HUES64 (cell line): ENCODE measurements at regions not wholly inside any gene's neighbourhood (a gene's known extent, or its start where the extent isn't known, plus 50 kb on each side); places are given as distances from the start of the nearest gene placed in this dataset.

Source experiments
- H3K27ac ChIP-seq: 2 replicates; pipeline ENCODE4 v1.7.0; 2013; ENCODE audit warnings: low read depth, low read length, inconsistent platforms
- H3K27me3 ChIP-seq: 2 replicates; pipeline ENCODE4 v1.6.1; 2013; ENCODE audit warnings: mild to moderate bottlenecking, low read length; ENCODE audit not compliant: insufficient read depth
- H3K36me3 ChIP-seq: 2 replicates; pipeline ENCODE4 v1.6.1; 2013; ENCODE audit warnings: mild to moderate bottlenecking, low read length; ENCODE audit not compliant: insufficient read depth
- H3K4me1 ChIP-seq: 2 replicates; pipeline ENCODE4 v1.6.1; 2013; ENCODE audit warnings: mild to moderate bottlenecking, low read length, moderate library complexity; ENCODE audit not compliant: insufficient read depth
- H3K4me3 ChIP-seq: 2 replicates; pipeline ENCODE4 v1.5.1; 2013; ENCODE audit warnings: mild to moderate bottlenecking, low read length, moderate library complexity
- H3K9ac ChIP-seq: 2 replicates; pipeline ENCODE4 v1.6.1; 2013; ENCODE audit warnings: mild to moderate bottlenecking, low read depth, low read length
- H3K9me3 ChIP-seq: 2 replicates; pipeline ENCODE4 v1.6.1; 2013; ENCODE audit warnings: low read depth, low read length; ENCODE audit not compliant: insufficient read depth
- whole genome bisulfite sequencing: fragments of 150-250, 120-280 bp; methylation state at CpG from one replicate; pipeline ENCODE4 v1.1.7; 2013; ENCODE audit warnings: missing lambda C conversion rate; 5-methylcytosine and 5-hydroxymethylcytosine counted together

DNA sequence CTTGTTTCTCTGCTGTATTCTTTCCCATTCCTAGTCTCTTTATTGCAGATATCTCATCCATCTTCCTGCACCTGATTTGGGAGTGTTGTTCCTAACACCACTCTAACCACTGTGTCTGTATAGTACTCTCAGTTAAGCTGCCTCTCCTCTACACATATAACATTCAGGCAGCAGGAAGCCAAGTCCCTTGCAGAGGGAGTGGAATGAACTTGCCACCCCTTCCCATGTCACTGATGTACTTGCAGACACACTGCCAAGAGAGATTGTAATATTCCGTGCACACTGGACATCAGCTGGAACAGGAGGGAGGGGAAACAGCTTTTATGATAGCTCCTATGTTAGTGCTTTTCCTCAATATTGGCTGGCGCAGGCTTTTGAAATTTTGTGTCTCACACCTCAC lies 281.6 kb upstream of the E2F7 start:
- Histone ChIP-seq H3K9ac (no peak overlapping the region), H3K4me3 (no peak overlapping the region), H3K4me1 (peaks cover 20% of the 10 kb centered on the region; the same call in 1 of the 2 replicates), H3K9me3 (no peaks in the 10 kb centered on the region), H3K36me3 (no peaks in the 10 kb centered on the region), H3K27ac (no peak overlapping the region), H3K27me3 (no peaks in the 10 kb centered on the region)
- WGBS, result 65% methylated on average over 2 of the region's 2 CpGs

DNA sequence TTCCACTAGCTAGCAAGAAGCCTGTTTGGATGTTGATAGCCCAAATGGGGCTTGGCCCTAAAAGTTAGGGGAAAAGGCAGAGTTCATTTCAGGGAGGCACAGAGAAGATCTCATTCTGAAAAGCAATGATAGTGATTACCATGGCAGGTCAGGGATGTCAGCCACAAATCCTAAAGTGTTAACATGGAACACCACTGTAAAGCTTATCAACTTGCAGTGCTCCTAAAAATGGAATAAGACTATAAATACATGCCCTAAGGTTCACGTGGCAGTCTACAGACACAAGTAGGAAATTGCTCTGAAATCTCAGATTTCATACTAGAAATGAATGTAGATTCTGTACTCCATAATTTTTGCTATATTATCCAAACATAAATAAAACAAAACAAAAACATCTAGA lies 280.0 kb upstream of the E2F7 start:
- Histone ChIP-seq H3K9me3 (no peaks in the 10 kb centered on the region), H3K4me1 (peaks cover 16% of the 10 kb centered on the region; the same call in 1 of the 2 replicates), H3K4me3 (no peak overlapping the region), H3K27me3 (no peaks in the 10 kb centered on the region), H3K9ac (no peak overlapping the region), H3K36me3 (no peaks in the 10 kb centered on the region), H3K27ac (no peak overlapping the region)
- 94% methylated on average over 1 of the region's 1 CpG for WGBS

DNA sequence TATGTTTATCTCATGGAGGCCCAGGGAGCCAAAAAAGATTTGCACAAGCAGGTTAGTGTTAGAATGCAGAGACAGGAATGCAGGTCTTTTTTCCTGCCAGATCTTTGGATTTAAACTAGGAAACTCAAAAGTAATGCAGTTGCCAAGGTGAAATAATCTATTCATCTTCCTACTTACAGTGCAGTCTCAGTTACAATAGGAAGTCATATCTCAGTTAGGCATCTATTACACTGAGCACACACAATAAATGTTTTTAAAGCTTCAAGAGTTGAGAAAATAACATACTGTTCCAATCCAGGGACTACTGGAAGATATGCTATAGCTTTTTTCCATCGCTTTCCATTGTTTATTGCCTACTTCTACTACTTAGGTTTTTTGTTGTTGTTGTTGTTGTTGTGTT lies 279.3 kb upstream of the E2F7 start:
- Histone ChIP-seq H3K4me1 (peaks cover 11% of the 10 kb centered on the region; the same call in 1 of the 2 replicates), H3K4me3 (no peak overlapping the region), H3K9me3 (no peaks in the 10 kb centered on the region), H3K27me3 (no peaks in the 10 kb centered on the region), H3K27ac (no peak overlapping the region), H3K36me3 (no peaks in the 10 kb centered on the region), H3K9ac (no peak overlapping the region)
- no CpG with 5 or more reads among the region's 1 CpG for WGBS

DNA sequence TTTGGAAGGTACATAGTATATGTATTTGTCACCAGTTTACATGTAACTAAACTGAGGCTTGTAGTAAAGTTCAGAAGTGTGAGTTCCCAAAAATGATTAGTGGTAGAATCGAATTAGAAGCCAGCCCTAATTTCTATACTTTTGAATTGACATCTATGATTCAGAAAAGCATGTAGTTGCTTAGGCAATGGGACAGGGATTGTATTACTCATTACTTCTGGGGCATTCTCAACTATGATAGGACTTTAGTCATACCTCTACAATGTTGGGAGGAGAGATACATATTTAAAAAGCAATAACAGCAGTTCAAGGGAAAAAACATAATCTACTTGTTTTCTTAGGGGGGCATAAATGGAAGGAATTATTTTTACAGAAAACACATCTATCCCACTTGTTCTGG lies 277.9 kb upstream of the E2F7 start:
- no peaks in the 10 kb centered on the region for H3K9me3 ChIP-seq
- WGBS, result 100% methylated on average over 1 of the region's 1 CpG
- H3K27ac ChIP-seq, result no peak overlapping the region

DNA sequence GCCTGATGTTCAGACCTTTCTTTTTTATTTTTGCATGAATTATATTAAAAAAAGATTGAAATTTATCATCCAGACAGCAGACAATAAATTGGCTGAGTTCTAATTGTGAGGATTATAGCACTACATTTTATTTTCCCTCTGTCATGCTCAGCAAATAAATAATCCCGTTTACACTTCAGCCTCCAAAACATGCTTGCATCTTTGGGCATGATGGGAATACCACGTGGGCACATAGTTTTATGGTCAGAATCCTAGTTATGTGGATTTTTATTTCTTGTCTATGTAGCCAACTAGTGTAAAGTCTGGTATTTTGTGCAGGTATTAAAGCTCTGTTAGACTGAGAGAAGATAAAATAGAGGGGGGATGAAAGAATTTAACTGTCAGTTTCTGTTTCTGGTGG lies 276.9 kb upstream of the E2F7 start:
- Histone ChIP-seq H3K4me3 (no peak overlapping the region), H3K9me3 (no peaks in the 10 kb centered on the region), H3K4me1 (peaks cover 11% of the 10 kb centered on the region; the same call in 1 of the 2 replicates), H3K36me3 (no peaks in the 10 kb centered on the region), H3K27ac (no peak overlapping the region), H3K9ac (no peak overlapping the region), H3K27me3 (no peaks in the 10 kb centered on the region)
- WGBS, result 90% methylated on average over 2 of the region's 2 CpGs

More for the DNA sequence above, 277.9 kb upstream of the E2F7 start:
- no peaks in the 10 kb centered on the region for H3K36me3 ChIP-seq
- H3K27me3 ChIP-seq, result no peaks in the 10 kb centered on the region
- no peak overlapping the region for H3K4me3 ChIP-seq
- H3K9ac ChIP-seq, result no peak overlapping the region
- H3K4me1 ChIP-seq, result peaks cover 11% of the 10 kb centered on the region; the same call in 1 of the 2 replicates

DNA sequence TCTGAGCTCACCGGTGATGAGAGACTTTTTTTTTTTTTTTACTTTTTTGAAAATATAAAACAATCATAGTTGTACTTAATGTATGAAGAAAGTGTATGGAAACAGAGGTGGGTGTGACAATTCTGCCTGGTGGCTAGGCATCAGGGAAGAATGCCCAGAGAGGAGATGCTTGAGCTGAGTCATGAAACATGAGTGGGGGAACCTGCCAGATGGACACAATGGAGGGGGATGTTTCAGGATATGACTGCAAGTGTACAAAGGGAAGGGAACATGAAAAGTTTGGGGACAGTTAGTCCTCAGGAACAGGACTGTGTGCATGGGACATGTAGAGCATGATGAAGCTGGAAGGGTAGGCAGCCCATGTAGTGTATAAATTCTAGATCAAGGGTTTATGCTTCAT lies 274.2 kb upstream of the E2F7 start:
- H3K36me3 ChIP-seq, result no peaks in the 10 kb centered on the region
- WGBS, result no CpG with 5 or more reads among the region's 1 CpG
- no peak overlapping the region for H3K9ac ChIP-seq
- no peak overlapping the region for H3K4me3 ChIP-seq
- no peak overlapping the region for H3K27ac ChIP-seq
- H3K9me3 ChIP-seq, result no peaks in the 10 kb centered on the region
- peaks cover 11% of the 10 kb centered on the region; the same call in 1 of the 2 replicates for H3K4me1 ChIP-seq
- H3K27me3 ChIP-seq, result no peaks in the 10 kb centered on the region

DNA sequence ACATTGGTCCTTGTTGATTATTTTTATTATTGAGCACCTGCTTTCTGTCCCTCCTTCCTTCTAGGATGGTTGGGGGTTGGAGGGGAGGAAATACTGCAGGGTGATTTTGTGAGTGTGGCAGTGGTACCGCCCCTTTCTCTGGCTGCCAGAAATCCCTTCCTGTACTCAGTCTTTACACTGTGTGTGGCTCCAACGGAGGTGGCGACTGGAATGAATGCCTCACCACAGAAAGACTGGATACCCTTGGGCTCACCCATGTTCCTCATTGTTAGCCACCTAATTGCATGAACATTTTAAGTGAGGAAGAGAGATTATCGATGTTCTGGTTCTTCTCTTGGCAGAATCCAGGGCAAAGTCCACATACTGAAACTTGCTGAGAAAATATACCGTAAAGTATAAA lies 272.0 kb upstream of the E2F7 start:
- Histone ChIP-seq H3K9ac (no peak overlapping the region), H3K36me3 (no peaks in the 10 kb centered on the region), H3K4me1 (peaks cover 3% of the 10 kb centered on the region; the same call in 1 of the 2 replicates), H3K9me3 (no peaks in the 10 kb centered on the region), H3K27me3 (no peaks in the 10 kb centered on the region), H3K27ac (no peak overlapping the region), H3K4me3 (no peak overlapping the region)
- 81% methylated on average over 5 of the region's 5 CpGs for WGBS

DNA sequence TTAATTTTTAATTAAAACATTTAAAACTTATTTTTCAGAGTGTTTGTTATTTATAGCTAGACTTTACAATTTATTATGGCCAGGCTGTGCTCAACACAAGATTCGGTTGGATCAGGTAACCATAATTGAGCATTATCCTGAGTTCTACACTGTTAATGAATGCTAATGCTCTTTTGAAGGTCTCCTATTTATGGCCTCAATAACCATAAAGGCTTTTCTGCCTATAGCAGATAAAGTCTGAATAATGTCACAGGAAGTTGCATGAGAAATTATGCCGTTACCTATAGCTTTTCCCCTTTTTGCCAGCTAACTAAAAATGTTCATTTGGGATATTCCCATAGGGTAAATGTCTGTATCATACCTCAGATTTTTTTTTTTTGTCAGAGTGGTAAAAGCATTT lies 269.4 kb upstream of the E2F7 start:
- Histone ChIP-seq H3K9me3 (no peaks in the 10 kb centered on the region), H3K27me3 (no peaks in the 10 kb centered on the region), H3K4me1 (no peaks in the 10 kb centered on the region), H3K4me3 (no peak overlapping the region), H3K36me3 (no peaks in the 10 kb centered on the region), H3K9ac (no peak overlapping the region), H3K27ac (no peak overlapping the region)
- WGBS, result 93% methylated on average over 2 of the region's 2 CpGs

DNA sequence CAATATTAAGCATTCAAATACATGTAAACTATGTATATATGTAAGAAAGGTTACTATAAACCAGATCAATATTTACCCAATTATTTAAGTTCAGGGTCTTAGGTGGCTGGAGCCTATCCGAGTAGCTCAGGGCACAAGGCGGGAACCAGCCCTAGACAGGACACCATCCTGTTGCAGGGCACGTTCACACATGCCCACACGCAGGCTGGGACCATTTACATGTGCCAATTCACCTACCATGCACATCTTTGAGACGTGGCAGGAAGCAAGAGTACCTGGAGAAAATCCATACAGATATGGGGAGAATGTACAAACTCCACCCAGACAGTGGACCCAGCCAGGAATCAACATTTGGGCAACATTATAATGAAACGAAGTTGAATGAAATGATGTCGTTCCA lies 263.0 kb upstream of the E2F7 start:
- H3K9me3 ChIP-seq, result no peaks in the 10 kb centered on the region
- peaks cover 33% of the 10 kb centered on the region for H3K27me3 ChIP-seq
- no peaks in the 10 kb centered on the region for H3K36me3 ChIP-seq
- no peak overlapping the region for H3K9ac ChIP-seq
- no peaks in the 10 kb centered on the region for H3K4me1 ChIP-seq
- H3K4me3 ChIP-seq, result no peak overlapping the region
- no peak overlapping the region for H3K27ac ChIP-seq
- WGBS, result 95% methylated on average over 7 of the region's 7 CpGs

DNA sequence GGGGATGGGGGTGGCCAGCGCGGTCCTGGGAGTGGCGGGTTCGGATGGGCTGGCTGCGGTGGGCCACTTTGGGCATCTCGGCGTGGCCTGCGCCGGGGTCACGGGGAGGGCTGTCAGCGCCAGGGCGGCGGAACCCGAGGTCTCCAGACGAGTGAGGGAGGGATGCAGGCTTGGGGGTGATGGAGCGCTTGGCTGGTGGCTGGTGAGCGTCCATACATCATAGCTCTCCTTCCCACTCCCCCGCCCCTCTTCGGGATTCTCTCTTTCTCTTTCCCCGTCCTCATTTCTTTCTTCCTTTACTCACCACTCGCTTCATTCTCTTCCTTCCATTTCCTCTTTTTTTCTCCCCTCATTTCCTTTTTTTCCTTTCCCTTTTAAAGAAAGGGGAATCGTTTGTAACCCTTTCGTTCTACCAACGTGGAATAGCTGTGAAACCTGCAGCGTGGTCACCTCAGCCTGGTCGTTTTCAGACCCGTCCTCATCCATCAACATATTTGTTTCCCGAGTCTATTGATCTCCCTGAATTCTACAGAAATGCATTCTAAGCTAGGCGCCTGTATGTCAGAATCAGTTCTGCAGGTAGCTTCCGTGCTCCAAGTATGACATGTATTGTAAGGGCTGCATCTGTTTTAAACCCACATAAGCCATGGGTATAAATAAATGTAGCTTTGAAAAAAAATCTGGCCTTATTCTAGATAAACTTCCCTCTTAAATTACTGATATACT lies 260.3 kb upstream of the E2F7 start:
- Histone ChIP-seq H3K4me1 (no peaks in the 10 kb centered on the region), H3K4me3 (peak overlapping the region; percentile 83), H3K36me3 (no peaks in the 10 kb centered on the region), H3K9me3 (no peaks in the 10 kb centered on the region), H3K9ac (no peak overlapping the region), H3K27me3 (peaks cover 42% of the 10 kb centered on the region), H3K27ac (no peak overlapping the region)
- WGBS, result 3% methylated on average over 30 of the region's 30 CpGs

DNA sequence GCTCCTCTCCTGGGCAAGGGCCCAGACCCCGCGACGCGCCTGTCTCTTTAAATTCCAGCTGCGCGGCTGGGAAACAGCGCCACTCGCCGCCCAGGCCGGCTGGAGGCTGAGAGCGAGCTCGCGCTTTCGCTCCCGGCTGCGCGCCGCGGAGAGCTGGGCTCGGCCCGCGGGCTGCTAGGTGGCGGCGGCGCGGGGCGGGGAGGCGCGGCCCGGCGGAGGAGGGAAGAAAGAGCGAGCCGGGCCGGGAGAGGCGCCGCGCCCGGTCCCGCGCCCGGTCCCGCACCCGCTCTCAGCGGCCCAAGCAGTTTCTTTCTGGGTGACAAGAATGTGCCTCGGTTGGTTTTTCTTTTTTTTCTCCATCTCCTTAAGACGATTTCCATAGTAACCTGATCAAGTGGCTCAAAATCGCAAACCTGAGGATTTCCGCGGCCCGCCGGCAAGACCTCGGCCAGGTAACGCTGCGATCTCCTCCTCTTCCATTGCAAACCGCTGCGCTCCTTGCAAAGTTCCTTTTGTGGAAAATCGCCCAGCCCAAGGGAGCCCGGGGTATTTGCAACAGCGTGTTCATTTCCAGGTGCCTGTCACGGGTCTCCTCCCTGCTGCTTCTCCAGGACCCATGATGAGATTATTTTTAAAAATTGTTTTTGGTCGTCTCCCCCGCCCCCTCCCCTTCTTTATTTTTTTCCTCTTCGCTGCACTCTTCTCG lies 259.5 kb upstream of the E2F7 start:
- 1% methylated on average over 60 of the region's 64 CpGs for WGBS
- Histone ChIP-seq H3K27me3 (peaks cover 42% of the 10 kb centered on the region), H3K36me3 (no peaks in the 10 kb centered on the region), H3K4me3 (peak overlapping the region; percentile 83), H3K4me1 (peaks cover 7% of the 10 kb centered on the region; the same call in 1 of the 2 replicates), H3K27ac (no peak overlapping the region), H3K9me3 (no peaks in the 10 kb centered on the region), H3K9ac (peak overlapping the region; percentile 38)
